HEK293 (cell line): ENCODE measurements at regions not wholly inside any gene's neighbourhood (a gene's known extent, or its start where the extent isn't known, plus 50 kb on each side); places are given as distances from the start of the nearest gene placed in this dataset.

ENCODE experiments used
- CTCF ChIA-PET: fragments of 350-600 bp; formaldehyde crosslinking; extraction: SDS; loops from one replicate; lab custom pipeline; 2021; ENCODE audit warnings: antibody characterized with exemption; lab: Yijun Ruan, JAX
- POLR2A ChIA-PET: fragments of 300-600 bp; formaldehyde crosslinking; extraction: SDS; loops from one replicate; lab custom pipeline; 2020; ENCODE audit warnings: antibody characterized with exemption, inconsistent platforms; lab: Yijun Ruan, JAX
- H3K27ac ChIP-seq: fragments of 200-500 bp; sonication (Bioruptor generic); 2 replicates; pipeline ENCODE4 v1.5.1; 2014; ENCODE audit warnings: low read depth, low read length, control low read depth, inconsistent platforms; ENCODE audit errors: extremely low read depth
- H3K36me3 ChIP-seq, 2 experiments: fragments of 200-500 bp in 1 of 2; sonication (Bioruptor generic) in 1 of 2; 1 replicate in 1 of 2; 2 replicates in 1 of 2; pipeline ENCODE4 v1.5.1; 2014 to 2017; ENCODE audit warnings: inconsistent platforms in 2 of 2, low read length in 2 of 2; ENCODE audit not compliant: control insufficient read depth in 2 of 2, insufficient read depth in 1 of 2
- H3K4me1 ChIP-seq: fragments of 200-500 bp; sonication (Bioruptor generic); 2 replicates; pipeline ENCODE4 v1.5.1; 2014; ENCODE audit warnings: mild to moderate bottlenecking, low read length, inconsistent platforms; ENCODE audit not compliant: control insufficient read depth, insufficient read depth
- H3K4me3 ChIP-seq: 2 replicates; pipeline ENCODE4 v1.5.1; 2011; ENCODE audit warnings: low read depth, mild to moderate bottlenecking, control low read depth, low read length, moderate library complexity
- H3K9me3 ChIP-seq: fragments of 200-500 bp; sonication (Bioruptor generic); 2 replicates; pipeline ENCODE4 v1.5.1; 2014; ENCODE audit warnings: low read depth, low read length, inconsistent platforms; ENCODE audit not compliant: control insufficient read depth, insufficient read depth
- GLIS1 ChIP-seq: fragments of 450-650 bp; formaldehyde crosslinking; IDR thresholded peaks from 2 replicates; pipeline ENCODE4 v1.5.1; 2016; ENCODE audit warnings: missing biosample characterization, missing genetic modification characterization
- PRDM2 ChIP-seq: fragments of 450-650 bp; formaldehyde crosslinking; IDR thresholded peaks from 2 replicates; pipeline ENCODE4 v1.5.1; 2016; ENCODE audit warnings: missing biosample characterization, missing genetic modification characterization, borderline replicate concordance
- PRDM6 ChIP-seq: fragments of 450-650 bp; formaldehyde crosslinking; IDR thresholded peaks from 2 replicates; pipeline ENCODE4 v1.5.1; 2017; ENCODE audit warnings: missing biosample characterization, missing genetic modification characterization
- TRIM28 ChIP-seq: IDR thresholded peaks from 2 replicates; pipeline ENCODE4 v1.6.1; 2011; ENCODE audit warnings: low read length, control low read depth, borderline replicate concordance
- YY2 ChIP-seq: fragments of 450-650 bp; formaldehyde crosslinking; IDR thresholded peaks from 2 replicates; pipeline ENCODE4 v1.5.1; 2016; ENCODE audit warnings: missing biosample characterization, missing genetic modification characterization
- ZBTB48 ChIP-seq: fragments of 450-650 bp; formaldehyde crosslinking; IDR thresholded peaks from 2 replicates; pipeline ENCODE4 v1.5.1; 2016; ENCODE audit warnings: missing biosample characterization, missing genetic modification characterization
- ZFP69B ChIP-seq: fragments of 450-650 bp; formaldehyde crosslinking; IDR thresholded peaks from 2 replicates; pipeline ENCODE4 v1.5.1; 2016; ENCODE audit warnings: missing biosample characterization, missing genetic modification characterization
- ZNF335 ChIP-seq: fragments of 450-650 bp; formaldehyde crosslinking; conservative IDR thresholded peaks from 2 replicates; pipeline ENCODE4 v1.5.1; 2016; ENCODE audit warnings: missing biosample characterization, missing genetic modification characterization
- ZNF354C ChIP-seq: fragments of 450-650 bp; formaldehyde crosslinking; IDR thresholded peaks from 2 replicates; pipeline ENCODE4 v1.5.1; 2016; ENCODE audit warnings: missing biosample characterization, missing genetic modification characterization, low read depth, borderline replicate concordance
- ZNF426 ChIP-seq: fragments of 450-650 bp; formaldehyde crosslinking; IDR thresholded peaks from 2 replicates; pipeline ENCODE4 v1.5.1; 2017; ENCODE audit warnings: missing biosample characterization, missing genetic modification characterization, mild to moderate bottlenecking, inconsistent platforms, moderate library complexity
- ZNF510 ChIP-seq: fragments of 450-650 bp; formaldehyde crosslinking; IDR thresholded peaks from 2 replicates; pipeline ENCODE4 v1.5.1; 2018; ENCODE audit warnings: mild to moderate bottlenecking, missing genetic modification characterization, missing biosample characterization; ENCODE audit not compliant: insufficient replicate concordance
- ZNF549 ChIP-seq: fragments of 450-650 bp; IDR thresholded peaks from 2 replicates; pipeline ENCODE4 v1.5.1; 2018; ENCODE audit warnings: missing biosample characterization, missing genetic modification characterization, mild to moderate bottlenecking, inconsistent platforms, moderate library complexity
- ZNF571 ChIP-seq: fragments of 450-650 bp; formaldehyde crosslinking; IDR thresholded peaks from 2 replicates; pipeline ENCODE4 v1.5.0; 2017; ENCODE audit warnings: missing biosample characterization, missing genetic modification characterization
- ZNF76 ChIP-seq: fragments of 450-650 bp; formaldehyde crosslinking; IDR thresholded peaks from 2 replicates; pipeline ENCODE4; 2016; ENCODE audit warnings: low read depth, missing biosample characterization, missing genetic modification characterization, borderline replicate concordance
- TF ChIP-seq, protein P1 (sequence below): fragments of 450-650 bp; formaldehyde crosslinking; IDR thresholded peaks from 2 replicates; pipeline ENCODE4 v1.5.1; 2016; ENCODE audit warnings: missing biosample characterization, missing genetic modification characterization
- TF ChIP-seq, protein P2 (sequence below): fragments of 450-650 bp; formaldehyde crosslinking; IDR thresholded peaks from 2 replicates; pipeline ENCODE4 v1.5.1; 2016; ENCODE audit warnings: missing biosample characterization, missing genetic modification characterization

DNA sequence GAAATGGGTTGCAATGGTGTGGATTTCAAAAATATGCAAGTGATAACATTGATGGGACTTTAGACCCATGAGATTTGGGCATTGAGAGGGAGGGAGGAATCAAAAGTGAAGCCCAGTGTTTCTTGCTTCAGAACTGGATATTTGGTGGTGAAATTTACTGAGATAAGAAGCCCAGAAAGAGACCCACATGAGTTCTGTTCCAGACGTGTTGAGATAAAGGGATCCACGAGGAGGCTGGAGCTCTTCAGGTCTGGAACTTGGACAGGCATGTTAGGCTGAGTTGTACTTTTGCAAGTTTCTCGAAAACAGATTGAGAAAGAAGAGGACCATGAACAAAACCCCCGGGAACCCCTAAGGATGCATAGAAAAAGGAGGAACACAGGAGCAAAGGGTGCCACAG, 290.2 kb downstream of the MEX3B start (continued):
- TF ChIP-seq ZNF549 (tag by site-specific recombination) (no peak), PRDM6 (tag by site-specific recombination) (no peak)
- TF ChIP-seq, all 188 proteins: peak for 0

DNA sequence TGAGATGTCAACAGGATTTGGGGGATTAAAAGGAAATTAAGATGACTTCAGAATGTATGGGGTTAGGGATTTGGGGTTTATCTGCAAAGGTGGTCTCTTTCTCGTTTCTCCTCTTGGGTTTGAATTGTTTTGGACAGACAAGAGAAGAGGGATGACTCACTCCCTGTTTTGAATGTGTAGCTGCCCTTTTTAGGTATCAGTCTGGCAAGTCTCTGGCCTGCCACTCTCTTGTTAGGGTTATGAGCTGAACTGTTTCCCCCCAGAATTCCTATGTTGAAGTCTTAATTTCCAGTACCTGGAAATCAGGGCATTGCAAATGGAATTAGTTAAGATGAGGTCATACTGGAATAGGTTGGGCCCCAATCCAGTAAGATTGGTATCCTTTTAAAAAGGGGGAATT, 291.7 kb downstream of the MEX3B start:
- Histone ChIP-seq H3K4me1 (peaks cover 13% of the 10 kb centered on the region), H3K27ac (no peak overlapping the region), H3K36me3 (no peaks in the 10 kb centered on the region), H3K9me3 (no peaks in the 10 kb centered on the region), H3K4me3 (no peak overlapping the region)
- ChIA-PET POLR2A (no interaction called here), CTCF (interaction anchor here (0.6 to 1.8 kb wide), 3 partner anchors 124 to 343 kb away, joined by 3 to 5 read pairs (median 3); no protein-coding TSS in a partner anchor)
- TF ChIP-seq, protein P1, sequence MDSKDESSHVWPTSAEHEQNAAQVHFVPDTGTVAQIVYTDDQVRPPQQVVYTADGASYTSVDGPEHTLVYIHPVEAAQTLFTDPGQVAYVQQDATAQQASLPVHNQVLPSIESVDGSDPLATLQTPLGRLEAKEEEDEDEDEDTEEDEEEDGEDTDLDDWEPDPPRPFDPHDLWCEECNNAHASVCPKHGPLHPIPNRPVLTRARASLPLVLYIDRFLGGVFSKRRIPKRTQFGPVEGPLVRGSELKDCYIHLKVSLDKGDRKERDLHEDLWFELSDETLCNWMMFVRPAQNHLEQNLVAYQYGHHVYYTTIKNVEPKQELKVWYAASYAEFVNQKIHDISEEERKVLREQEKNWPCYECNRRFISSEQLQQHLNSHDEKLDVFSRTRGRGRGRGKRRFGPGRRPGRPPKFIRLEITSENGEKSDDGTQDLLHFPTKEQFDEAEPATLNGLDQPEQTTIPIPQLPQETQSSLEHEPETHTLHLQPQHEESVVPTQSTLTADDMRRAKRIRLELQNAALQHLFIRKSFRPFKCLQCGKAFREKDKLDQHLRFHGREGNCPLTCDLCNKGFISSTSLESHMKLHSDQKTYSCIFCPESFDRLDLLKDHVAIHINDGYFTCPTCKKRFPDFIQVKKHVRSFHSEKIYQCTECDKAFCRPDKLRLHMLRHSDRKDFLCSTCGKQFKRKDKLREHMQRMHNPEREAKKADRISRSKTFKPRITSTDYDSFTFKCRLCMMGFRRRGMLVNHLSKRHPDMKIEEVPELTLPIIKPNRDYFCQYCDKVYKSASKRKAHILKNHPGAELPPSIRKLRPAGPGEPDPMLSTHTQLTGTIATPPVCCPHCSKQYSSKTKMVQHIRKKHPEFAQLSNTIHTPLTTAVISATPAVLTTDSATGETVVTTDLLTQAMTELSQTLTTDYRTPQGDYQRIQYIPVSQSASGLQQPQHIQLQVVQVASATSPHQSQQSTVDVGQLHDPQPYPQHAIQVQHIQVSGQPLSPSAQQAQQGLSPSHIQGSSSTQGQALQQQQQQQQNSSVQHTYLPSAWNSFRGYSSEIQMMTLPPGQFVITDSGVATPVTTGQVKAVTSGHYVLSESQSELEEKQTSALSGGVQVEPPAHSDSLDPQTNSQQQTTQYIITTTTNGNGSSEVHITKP (tag by site-specific recombination), result 0 out of 2 replicates have a peak, but pooled peaks have one; percentile 23
- TF ChIP-seq ZNF76 (no peak), ZNF335 (tag by site-specific recombination) (peak; percentile 47)

DNA sequence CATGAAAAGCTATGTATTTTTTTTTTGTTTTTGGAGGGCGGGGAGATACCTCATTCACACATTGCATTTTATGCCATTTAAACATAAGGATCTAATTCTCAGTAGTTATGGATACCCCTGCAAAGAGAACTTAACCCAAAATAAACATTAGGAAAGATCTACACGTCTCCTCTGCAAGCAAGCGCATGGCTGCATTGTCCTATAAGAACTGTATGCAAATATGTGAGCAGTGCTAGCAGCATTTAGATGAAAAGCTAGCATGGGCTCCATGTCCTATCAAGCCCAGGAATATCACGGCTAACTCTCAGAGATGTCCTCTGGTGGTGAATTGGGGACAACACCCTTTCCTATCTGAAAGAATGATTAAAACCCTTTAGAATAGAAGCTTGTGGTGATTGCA, 292.8 kb downstream of the MEX3B start:
- Histone ChIP-seq H3K27ac (no peak overlapping the region; the same call in 1 of the 2 replicates), H3K4me3 (no peak overlapping the region)
- CTCF ChIA-PET, result interaction anchor here (0.6 to 1.9 kb wide), 7 partner anchors 11 to 387 kb away, joined by 3 to 9 read pairs (median 4); no protein-coding TSS in a partner anchor

DNA sequence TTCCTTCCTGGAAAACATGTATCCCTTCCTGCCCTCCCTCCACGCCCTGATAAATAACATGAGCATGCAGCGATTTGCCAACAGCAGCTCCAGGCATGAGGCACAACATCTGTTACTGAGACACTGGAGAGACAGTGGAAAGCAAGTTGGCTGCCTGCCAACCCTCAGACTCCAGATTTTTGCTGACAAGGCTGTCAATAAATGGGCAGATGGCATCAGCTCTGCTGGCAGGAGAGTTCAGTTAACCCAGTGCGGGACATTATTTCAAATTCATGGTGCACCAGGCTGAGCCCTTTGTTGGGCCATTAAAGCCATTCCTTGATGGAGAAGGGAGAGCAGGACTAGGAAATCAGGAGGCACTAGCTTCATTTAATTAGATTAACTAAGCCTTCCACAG, 293.3 kb downstream of the MEX3B start:
- CTCF ChIA-PET, result interaction anchor here (0.6 to 1.9 kb wide), 10 partner anchors 11 to 1252 kb away, joined by 3 to 9 read pairs (median 4); no protein-coding TSS in a partner anchor
- Histone ChIP-seq H3K36me3 (no peaks in the 10 kb centered on the region), H3K27ac (no peak overlapping the region; the same call in 1 of the 2 replicates), H3K4me3 (no peak overlapping the region), H3K4me1 (peaks cover 13% of the 10 kb centered on the region), H3K9me3 (no peaks in the 10 kb centered on the region)
- POLR2A ChIA-PET, result interaction anchor here (0.6 to 0.7 kb wide), 2 partner anchors 294 to 311 kb away, joined by 3 read pairs; partner anchors contain the start of gene MEX3B
- TF ChIP-seq YY2 (tag by site-specific recombination), result no peak
- no peak for TF ChIP-seq ZFP69B (tag by site-specific recombination)
- no peak for TF ChIP-seq ZBTB48 (tag by site-specific recombination)
- TF ChIP-seq ZNF510 (tag by site-specific recombination), result no peak
- TF ChIP-seq, protein P2, sequence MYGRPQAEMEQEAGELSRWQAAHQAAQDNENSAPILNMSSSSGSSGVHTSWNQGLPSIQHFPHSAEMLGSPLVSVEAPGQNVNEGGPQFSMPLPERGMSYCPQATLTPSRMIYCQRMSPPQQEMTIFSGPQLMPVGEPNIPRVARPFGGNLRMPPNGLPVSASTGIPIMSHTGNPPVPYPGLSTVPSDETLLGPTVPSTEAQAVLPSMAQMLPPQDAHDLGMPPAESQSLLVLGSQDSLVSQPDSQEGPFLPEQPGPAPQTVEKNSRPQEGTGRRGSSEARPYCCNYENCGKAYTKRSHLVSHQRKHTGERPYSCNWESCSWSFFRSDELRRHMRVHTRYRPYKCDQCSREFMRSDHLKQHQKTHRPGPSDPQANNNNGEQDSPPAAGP (tag by site-specific recombination), result no peak
- no peak for TF ChIP-seq ZNF571 (tag by site-specific recombination)
- TF ChIP-seq ZNF426 (tag by site-specific recombination), result no peak
- no peak for TF ChIP-seq PRDM2 (tag by site-specific recombination)

More for the DNA sequence above, 292.8 kb downstream of the MEX3B start:
- Histone ChIP-seq H3K36me3 (no peaks in the 10 kb centered on the region), H3K9me3 (no peaks in the 10 kb centered on the region), H3K4me1 (peaks cover 13% of the 10 kb centered on the region)
- POLR2A ChIA-PET, result no interaction called here
- TF ChIP-seq TRIM28 (peak; percentile 52; the same call in 1 of the 2 replicates), GLIS1 (tag by site-specific recombination) (peak; percentile 41; the same call in 1 of the 2 replicates), ZNF354C (tag by site-specific recombination) (no peak)
